AG08395 (cell line): ENCODE measurements at regions not wholly inside any gene's neighbourhood (a gene's known extent, or its start where the extent isn't known, plus 50 kb on each side); places are given as distances from the start of the nearest gene placed in this dataset.
A peak's percentile ranks its signal among the peaks of the same experiment; 100 is the strongest.

ENCODE experiments used
- DNase-seq: peaks from one replicate; pipeline ENCODE4 v3.0.0; 2012; ENCODE audit warnings: mixed read lengths, low spot score

DNA sequence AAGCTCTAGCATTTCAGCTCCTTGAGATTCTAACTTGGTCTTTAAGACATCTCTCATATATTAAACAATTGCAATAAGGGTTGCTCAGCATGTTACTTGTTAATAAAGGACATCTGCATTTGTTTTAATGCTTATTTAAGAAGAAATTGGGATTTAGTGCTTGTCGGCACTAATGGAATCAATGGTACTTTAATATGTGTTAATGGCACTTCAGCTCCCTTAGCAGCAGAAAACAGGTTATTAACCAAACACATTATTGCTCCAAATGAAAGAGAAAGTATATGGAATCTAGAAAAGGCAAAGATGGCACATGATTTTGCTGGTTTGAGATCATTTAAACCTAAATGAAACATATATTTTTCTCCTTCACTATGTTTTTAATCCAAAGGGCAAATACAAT, 137.3 kb upstream of the GOLIM4 start:
- no peak for DNase-seq

DNA sequence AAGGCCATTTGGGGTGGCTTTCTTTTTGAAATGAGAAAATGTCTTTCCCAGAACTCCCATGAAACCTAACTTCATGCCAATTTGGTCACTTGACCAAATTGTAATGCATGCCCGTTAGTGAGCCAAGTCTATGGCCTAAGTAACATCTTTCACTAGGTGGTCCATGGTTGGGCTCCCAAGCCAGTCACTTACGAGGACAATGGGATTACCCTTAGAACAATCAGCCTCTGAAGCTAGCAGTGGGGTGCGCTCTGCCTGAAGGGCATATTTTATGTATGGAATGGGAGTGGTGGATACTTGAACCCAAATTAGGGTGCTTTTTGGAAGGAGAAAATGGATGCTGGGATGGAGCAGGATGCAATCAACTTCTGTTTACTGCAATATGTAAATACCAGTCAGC, 127.4 kb upstream of the GOLIM4 start:
- no peak for DNase-seq

DNA sequence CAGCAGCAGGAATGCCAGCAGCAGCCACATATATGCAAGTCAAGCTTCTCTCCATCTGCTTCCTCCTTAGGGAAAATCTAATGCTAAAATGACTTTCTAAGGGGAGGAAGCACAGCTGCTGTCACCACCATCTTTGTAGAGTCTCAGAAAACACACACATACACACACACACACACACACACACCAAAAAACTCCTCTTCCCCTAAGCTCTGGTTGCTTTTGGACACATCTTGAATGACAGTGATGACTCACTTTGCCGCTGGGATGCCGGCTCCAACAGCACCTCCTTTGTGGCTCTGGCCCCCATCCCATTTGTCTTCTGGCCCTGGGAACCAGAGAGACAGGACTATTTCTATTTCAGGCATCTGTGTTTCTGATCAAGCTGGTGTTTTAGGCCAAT, 124.8 kb upstream of the GOLIM4 start:
- no peak for DNase-seq

DNA sequence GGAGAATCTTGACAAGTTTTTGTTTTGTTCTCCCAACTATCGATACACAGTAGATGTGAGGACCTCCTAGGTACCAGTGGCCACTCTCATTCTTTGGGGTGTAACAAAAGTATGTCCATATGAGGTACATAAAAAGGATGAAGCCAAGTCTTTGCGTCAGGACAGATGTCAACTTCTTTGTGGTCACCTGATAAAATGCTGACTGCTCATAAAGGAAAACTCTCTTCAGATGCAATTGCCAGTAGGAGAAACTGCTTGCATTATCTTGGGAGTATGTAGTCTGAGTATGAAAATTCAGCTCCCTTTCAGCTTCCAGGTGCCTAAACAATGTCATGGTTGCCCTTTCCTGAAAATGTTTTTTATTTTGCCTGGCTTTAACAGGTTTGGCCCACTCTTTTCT, 123.8 kb upstream of the GOLIM4 start:
- no peak for DNase-seq

DNA sequence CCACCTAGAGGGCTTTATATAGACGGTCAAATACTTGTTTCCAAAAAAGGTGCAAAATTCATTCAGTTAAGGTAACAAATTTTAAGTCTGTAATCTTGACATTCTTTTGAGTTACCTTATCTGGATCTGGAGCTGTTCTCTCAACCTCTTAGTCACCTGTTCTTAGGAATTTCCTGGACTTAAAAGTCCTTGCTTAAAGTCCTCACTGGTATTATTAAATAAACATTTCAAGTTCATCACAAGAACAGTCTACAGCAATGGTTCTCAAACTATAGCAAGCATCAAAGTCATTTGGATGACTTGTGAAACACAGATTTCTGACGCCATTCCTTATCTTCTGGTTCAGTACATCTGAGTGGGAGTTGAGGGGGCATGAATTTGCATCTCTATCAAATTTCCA, 122.9 kb upstream of the GOLIM4 start:
- no peak for DNase-seq

DNA sequence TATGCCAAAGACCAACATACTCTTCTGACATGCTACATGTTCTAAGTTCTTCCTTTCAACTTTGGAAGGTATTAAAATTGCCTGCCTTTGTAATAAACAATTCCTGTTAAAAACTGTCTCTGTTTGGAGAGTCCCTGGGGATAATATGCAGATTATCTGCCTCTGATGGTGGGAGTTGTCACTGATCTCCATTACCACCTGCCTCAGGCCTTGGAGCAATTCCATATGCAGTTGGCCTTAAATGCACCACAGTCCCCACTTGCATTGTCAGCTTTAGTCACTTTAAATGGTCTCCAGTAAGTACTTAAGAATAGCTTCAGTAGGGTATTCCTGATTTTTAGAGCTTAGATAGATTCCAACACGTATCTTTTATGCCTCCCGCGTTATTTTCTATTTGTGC, 121.1 kb upstream of the GOLIM4 start:
- no peak for DNase-seq

DNA sequence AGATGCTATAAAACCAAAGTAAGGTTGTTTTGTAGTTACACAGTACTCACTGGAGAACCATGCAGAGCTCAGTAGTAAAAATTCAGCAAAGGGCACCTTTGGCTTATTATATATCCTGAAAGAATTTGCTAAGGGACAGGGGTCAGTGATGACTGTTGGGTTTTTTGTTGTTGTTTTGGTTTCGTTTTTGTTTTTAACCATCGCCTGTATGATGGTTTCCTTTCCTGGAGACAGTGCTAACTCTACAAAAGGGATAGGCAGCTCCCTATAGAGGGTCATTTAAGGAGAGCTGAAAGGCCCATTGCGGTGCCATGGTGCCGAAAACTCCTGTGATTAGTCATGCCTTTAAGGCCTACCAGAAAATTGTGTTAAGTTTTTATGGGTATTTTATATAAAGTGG, 118.2 kb upstream of the GOLIM4 start:
- DNase-seq: no peak

DNA sequence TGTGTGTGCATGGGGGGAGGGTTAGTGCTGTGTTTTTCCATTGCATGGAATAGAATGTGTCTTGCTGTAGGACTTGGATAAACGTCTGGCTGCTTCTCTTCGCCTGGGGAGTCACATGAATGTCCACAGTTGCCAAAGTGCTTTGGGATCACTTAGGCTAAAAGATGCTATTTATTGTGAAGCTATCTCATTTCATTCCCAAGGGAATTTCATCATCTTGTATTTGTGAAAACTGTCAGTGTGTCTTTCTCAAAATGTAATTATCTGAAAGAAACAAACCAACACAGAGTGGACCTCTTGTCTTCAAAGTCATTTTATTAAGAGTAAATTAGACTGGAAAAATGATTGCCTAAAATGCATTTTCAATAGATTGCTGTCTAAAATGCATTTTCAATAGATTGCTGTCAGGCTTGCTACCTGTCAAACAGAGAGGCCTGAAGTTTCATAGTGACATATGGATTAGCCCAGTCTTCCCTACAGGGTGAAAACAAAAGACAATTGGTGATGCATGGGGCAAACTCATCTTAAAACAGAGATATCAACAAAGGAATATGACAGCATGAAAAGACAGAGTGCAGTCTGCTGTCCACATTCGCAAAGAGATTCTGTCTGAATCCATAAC, 117.1 kb upstream of the GOLIM4 start:
- DNase-seq: no peak

DNA sequence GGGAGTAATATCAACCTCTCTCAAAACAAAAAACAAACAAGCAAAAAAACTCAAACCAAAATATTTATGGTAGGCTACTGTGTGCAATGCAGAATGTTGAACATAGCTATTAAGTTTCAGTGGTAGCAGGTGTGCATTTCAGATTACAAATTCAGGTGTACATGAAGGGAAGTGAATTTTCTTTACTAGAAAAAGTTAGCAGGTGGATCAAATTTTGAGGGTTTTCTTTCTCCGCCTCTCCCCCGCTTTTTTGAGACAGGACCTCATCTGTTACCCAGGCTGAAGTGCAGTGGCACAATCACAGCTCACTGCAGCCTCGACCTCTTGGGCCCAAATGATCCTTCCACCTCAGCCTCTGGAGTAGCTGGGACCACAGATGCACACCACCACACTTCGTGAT, 109.7 kb upstream of the GOLIM4 start:
- DNase-seq: no peak

DNA sequence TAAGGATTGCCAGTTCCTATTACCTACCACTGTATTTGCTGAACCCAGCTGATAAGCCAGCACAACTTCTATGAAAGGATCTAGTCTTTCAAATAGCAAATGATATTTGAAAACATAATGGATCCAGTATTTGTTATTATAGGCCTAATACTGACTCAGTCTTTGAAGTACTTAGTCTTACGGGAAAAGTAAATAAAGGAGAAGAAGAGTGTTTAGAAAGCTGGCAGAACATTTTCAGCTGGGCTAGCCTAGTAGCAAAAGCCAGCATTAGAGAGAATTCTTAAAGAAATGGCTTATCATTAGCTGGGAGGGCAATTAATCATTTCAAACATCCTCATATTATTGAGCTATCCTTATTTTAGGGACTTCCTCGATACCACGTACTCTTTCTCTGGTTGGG, 101.4 kb upstream of the GOLIM4 start:
- DNase-seq: no peak

DNA sequence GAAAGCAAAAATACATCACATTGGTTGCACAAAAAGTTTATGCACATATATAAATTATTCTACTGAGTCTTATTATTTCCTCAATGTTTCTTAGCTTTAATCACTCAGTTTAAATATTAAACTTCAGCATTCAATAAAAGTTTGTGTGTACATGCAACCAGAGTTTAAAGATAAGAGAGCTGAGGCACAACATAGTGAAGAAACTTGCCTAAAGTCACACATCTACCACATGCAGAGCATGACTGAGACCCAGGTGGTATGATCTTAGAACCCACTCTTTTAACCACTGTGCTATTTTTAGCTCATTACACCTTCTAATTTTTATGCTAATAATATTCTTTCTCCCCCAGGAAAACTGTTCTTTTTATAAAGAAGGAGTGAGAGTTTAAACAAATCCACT, 96.1 kb upstream of the GOLIM4 start:
- DNase-seq: no peak

DNA sequence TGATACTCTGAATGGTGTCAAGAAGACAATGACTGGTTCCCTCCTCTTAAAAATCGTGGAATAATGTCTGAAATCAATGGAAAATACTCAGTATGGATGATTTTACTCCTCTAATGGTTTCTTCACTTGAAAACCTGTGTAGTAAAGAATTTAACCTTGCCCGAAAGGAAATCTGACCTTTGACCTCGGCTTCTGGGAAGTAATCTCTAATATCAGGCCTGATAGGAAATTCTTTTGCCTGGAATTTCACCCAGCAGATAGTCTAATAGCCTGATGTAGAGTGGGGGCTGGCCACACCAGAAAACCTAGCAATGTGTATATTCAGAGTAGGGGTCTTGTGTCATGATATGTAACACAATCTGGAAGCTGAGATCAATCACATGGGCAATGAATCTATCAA, 91.5 kb upstream of the GOLIM4 start:
- DNase-seq: no peak

DNA sequence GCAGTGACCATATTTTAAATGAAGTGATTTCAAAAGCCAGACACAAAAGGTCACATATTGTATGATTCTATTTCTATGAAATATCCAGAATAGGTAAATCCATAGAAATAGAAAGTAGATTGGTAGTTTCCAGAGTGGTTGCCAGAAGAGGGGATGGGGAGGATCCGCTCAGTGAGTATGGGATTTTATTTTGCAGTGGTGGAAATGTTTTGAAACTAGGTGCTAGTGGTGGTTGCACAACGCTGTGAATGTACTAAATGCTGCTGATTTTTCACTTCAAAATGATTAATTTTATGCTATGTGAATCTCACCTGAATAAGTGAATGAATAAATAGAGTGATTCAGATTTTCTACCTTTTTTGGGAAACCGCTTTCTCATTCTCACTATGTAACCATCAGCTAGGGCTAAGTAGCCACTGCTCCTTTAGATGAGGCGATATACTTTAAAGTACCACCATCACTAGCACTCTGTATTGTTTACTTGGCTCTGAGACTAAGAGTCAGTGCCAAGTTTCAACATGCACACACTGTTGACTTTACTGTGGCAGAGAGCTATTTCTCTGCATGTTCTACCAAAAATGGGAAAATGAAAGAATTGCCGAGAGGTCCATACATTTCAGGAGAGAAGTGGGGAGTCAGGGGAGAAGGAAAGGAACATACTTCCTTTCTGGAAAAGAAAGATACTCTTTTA, 90.7 kb upstream of the GOLIM4 start:
- no peak for DNase-seq

DNA sequence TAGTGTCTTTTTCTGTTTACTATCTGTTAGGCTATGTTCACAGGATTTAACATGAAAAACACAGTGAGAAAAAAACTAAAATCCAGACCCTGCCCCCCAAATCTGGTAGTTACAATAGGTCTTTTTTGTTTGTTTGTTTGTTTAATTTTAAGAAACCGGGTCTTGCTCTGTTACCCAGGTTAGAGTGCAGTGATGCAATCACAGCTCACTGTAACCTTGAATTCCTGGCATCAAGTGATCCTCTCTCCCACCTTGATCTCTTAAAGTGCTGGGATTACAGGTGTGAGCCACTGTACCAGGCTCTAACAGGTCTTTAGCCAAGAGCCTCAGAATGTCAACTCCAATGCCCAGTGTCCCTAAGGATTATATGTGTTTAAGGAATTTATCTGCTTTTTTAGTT, 88.0 kb upstream of the GOLIM4 start:
- no peak for DNase-seq

DNA sequence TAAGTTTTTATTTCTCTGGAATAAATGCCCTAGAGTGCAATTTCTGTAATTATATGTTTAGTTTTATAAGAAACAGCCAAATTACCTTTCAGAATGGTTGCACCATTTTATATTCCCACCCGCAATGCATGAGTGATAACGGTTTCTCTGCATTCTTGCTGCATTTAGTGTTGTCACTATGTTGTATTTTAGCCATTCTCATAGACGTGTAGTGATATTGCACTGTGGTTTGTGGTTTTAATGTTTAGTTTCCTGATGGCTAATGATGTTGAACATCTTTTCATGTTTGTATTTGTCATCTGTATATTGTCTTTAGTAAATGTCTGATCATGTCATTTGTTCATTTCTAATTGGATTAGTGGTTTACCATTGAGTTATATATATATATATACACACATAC, 73.0 kb upstream of the GOLIM4 start:
- DNase-seq: no peak

DNA sequence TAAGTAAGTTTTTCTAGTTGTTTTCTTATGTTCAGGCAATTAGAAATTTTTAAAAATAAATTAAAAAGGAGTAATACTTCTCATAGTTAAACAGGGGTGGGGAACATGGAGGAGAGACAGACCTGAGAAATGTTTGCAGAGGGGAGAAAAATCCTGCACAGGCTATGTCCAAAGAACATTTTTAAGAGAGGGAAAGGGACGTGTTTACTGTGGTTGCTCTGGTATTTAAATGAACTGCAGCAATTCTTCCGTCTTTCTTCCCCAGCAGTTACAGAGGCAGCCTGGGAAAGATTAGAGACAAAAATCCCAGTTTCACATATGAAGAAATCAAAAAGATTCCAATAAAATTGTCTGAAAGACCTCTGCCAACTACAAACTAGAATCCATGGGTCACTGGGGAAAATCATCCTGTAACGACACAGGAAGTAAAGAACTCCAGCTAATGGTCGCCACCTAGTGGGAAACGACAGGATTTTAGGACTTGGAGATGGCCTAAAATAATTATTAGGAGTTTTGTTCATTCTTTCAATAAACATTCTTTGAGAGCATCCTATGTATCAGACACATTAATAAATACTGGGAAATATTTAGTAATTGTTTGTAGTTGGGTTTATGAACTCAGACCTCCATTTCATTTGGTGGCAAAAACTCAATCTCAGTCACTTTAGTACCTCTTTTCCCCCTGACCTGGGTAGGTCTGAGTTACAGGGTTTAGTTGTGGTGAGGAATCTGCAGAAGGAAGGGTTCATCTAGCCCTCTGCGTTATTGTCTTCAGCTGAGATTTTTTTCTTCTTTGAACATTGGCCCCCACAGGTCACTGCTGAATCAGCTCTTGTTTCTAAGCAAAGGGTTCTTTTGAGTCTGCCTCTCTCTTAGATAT, 69.9 kb upstream of the GOLIM4 start:
- DNase-seq: peak; percentile 76

DNA sequence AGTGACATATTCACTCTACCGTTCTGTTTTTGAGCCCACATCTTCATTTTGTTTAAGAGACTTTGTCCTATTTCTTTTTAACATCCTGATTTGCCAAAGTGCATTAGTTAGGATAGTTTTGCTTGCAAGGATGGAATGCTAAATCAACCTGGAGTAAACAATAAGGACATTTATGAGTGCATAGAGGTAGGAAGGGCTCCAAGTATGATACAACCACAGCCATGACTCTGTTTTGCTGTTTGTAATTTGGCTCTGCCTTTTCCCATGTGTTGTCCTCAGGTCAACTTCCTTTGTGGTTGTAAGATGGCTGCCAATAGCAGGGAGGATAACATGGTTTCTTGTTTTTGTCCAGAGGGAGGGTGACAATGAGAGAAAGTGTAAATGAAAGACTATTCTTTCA, 66.4 kb upstream of the GOLIM4 start:
- peak; percentile 52 for DNase-seq

DNA sequence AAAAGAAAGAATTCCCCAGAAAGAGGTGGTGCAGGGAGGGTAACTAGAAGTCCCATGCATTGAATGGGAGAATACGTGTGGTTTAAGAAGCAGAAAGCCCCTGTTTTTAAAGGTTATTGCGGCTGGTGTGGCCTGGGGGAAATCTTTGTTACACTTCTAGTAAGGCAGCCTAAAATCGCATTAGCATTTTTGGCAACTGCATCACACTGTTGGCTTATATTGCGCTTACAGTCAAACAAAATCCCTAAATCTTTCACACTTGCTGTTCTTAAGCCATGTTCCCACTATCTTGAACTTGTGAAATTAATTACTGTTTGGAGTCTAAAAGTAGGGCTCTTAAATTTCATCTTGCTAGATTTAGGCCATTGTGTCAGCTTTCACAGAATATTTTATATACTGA, 66.0 kb upstream of the GOLIM4 start:
- DNase-seq: no peak

DNA sequence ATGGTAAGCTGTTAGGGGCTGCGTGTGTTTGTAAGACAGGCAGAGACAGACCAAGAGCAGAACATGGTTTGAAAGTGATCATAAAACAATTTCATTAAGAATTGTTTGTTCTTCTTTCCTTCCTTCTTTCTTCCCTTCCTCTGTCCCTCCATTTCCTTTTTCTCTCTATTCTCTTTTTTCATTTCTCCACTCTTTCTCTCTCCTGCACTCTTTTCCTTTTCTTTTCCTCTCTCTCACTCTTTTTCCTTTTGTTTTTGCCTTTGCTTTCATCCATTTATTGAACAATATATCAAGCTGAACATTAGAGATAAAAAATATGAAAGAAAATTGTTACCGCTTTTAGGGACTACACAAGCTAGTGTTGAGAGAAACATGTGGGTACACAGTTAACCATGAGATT, 62.2 kb upstream of the GOLIM4 start:
- no peak for DNase-seq

DNA sequence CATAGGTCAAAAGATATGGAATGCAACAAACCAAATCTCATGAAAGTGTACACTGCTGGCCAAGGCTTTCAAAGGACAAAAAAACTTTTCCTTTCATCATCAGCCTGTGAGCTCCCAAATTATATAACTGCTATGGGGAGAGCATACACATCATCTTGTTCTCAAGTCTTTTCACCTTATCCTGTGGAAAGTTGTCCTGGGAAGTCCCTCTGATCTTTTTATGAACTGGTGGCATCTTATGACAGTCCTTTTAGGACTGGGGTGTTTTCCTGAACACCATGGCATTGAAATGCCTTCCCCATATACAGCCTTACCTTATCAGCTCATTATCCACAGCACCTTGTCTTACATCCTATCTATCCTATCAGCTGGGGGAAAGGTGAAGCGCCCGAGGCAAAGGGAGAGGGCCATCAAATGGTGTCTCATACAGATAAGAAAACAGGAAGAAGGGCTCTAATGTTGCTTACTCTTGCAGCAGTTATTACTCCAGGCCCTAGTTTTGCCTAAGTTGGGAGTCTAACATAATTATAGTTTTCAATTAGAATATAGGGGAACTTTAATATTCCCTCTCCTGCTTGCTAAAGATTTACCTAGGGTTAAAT, 61.5 kb upstream of the GOLIM4 start:
- no peak for DNase-seq

DNA sequence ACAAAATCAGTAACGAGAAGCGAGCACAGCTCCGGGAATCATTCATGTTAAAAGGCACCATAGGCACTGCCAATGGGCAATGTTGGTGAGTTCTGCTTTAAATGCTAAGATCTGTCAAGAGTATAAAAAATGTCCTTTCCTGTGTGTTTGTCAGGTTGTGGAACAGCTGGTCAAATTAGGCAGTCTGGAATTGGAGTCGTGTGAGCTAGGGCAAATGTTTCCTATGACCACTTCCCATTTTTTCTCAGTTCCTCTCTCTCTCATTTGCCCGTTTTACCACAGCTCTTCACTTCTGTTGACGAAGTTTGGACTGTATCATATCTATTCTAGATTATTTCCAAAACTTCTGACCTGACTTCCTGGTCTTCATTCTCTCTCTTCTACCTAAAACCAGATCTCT, 60.8 kb upstream of the GOLIM4 start:
- DNase-seq: no peak

DNA sequence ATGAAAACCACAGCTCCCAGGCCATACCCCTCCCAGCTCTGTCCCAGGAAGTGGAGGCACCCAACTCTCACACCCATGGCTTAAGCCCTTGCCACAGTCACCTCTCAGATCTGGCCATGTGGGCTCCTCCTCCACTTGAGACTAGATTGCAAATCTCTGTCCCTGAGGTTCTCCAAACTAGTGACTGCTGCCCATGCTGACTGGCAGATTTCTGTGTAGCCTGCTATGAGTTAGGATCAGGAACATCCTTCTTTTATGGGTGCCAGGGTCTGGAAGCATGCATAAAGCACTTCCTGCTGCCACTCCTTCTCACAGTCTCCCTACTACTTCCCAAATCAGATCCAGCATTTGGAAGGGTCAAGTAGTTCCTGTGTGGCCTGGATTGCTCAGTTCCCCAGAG, 59.6 kb upstream of the GOLIM4 start:
- no peak for DNase-seq

DNA sequence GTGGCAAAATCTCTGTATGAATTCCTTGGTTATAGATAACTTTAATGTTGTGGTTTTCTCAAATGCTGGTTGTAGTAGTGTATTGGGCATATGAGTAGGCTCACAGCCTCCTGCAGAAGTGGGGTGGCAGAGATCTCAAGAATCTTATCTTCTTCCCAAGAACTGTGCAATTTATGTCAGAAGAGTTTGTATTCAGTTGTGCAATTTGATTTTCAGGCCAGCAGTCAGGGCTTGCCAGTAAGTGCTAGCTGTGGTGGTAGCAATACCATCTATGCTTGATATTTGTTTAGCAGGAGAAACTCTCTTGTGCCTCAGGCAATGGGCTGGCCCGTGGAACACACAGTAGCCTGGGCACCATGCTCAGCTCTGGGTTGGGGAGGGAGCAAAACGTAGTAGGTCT, 58.4 kb upstream of the GOLIM4 start:
- DNase-seq: no peak
